Upper lobe of right lung (tissue), 1 donor: ENCODE measurements at regions not wholly inside any gene's neighbourhood (a gene's known extent, or its start where the extent isn't known, plus 50 kb on each side); places are given as distances from the start of the nearest gene placed in this dataset.

Experiments
- ATAC-seq: fragments of 200-7000 bp; cut with Tn5 transposase; one replicate; pipeline ENCODE4 v1.9.1; 2020; ENCODE audit warnings: mild to moderate bottlenecking, moderate library complexity
- DNase-seq: peaks from one replicate; pipeline ENCODE4 v3.0.0-alpha.2; 2020
- H3K27ac ChIP-seq: fragments of 200-600 bp; one replicate; pipeline ENCODE4 v1.8.0; 2022
- H3K27me3 ChIP-seq: fragments of 200-600 bp; one replicate; pipeline ENCODE4 v1.8.0; 2022; ENCODE audit warnings: mild to moderate bottlenecking
- H3K36me3 ChIP-seq: fragments of 200-600 bp; one replicate; pipeline ENCODE4 v1.8.0; 2022
- H3K4me1 ChIP-seq: fragments of 200-600 bp; one replicate; pipeline ENCODE4 v1.8.0; 2022
- H3K4me3 ChIP-seq: fragments of 200-600 bp; one replicate; pipeline ENCODE4 v1.8.0; 2022; ENCODE audit warnings: mild to moderate bottlenecking
- H3K9me3 ChIP-seq: fragments of 200-600 bp; one replicate; pipeline ENCODE4 v1.8.0; 2022
- intact Hi-C: fragments of 100-400 bp; cut with DNase I; formaldehyde crosslinking; loops from one replicate; pipeline ENCODE4 v1.11.0; 2022
- TF ChIP-seq, protein P1 (sequence below): fragments of 200-600 bp; IDR thresholded peaks from one replicate; pipeline ENCODE4 v1.8.0; 2022; ENCODE audit warnings: antibody characterized with exemption
- donor health status: DM: no; HTN: yes; CAD: no; lungs with severe emphysema.

GRCh38 chr20:62583424-62583920 lies 58.8 kb upstream of the SLCO4A1 start:
- TF ChIP-seq, protein P1, sequence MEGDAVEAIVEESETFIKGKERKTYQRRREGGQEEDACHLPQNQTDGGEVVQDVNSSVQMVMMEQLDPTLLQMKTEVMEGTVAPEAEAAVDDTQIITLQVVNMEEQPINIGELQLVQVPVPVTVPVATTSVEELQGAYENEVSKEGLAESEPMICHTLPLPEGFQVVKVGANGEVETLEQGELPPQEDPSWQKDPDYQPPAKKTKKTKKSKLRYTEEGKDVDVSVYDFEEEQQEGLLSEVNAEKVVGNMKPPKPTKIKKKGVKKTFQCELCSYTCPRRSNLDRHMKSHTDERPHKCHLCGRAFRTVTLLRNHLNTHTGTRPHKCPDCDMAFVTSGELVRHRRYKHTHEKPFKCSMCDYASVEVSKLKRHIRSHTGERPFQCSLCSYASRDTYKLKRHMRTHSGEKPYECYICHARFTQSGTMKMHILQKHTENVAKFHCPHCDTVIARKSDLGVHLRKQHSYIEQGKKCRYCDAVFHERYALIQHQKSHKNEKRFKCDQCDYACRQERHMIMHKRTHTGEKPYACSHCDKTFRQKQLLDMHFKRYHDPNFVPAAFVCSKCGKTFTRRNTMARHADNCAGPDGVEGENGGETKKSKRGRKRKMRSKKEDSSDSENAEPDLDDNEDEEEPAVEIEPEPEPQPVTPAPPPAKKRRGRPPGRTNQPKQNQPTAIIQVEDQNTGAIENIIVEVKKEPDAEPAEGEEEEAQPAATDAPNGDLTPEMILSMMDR, result no peak
- Histone ChIP-seq H3K4me1 (no peaks in the 10 kb centered on the region), H3K27me3 (peaks cover 53% of the 10 kb centered on the region), H3K9me3 (no peaks in the 10 kb centered on the region), H3K4me3 (no peak overlapping the region), H3K27ac (no peak overlapping the region), H3K36me3 (no peaks in the 10 kb centered on the region)
- ATAC-seq (no peak), DNase-seq (no peak)
- intact Hi-C loops, result no loop called here

- Histone ChIP-seq H3K4me3 (no peak overlapping the region), H3K27me3 (peaks cover 49% of the 10 kb centered on the region), H3K27ac (no peak overlapping the region), H3K4me1 (no peaks in the 10 kb centered on the region), H3K9me3 (no peaks in the 10 kb centered on the region), H3K36me3 (no peaks in the 10 kb centered on the region)
- no peak for ATAC-seq
- intact Hi-C loops, result no loop called here
- TF ChIP-seq, protein P1, result no peak
- no peak for DNase-seq
Observed at GRCh38 chr20:62584671-62585460, 57.4 kb upstream of the SLCO4A1 start.

DNA sequence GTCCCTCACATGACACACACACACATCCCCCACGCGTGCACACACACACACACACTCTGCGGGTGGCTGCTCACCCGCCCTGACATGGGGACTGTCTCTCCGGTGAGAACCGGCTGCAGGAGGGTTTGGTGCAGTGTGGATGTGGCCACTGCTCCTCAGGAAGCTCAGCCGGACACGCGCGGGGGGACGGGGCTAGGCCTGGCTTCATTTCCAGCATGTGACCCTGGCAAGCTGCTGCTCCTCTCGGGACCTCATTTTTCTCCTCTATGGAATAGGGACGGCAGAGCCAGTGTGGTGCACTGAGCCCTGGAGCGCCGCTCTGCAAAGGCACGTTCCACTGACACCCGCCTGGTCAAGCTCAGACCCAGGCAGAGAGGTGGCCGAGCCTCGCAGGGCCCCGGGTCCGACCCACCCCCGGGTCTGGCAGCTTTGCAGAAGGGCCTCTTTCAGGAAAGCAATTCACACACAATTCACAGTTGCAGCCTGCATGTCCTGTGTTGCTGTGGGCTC lies 56.8 kb upstream of the SLCO4A1 start:
- TF ChIP-seq, protein P1, result no peak
- Histone ChIP-seq H3K9me3 (no peaks in the 10 kb centered on the region), H3K4me3 (no peak overlapping the region), H3K36me3 (no peaks in the 10 kb centered on the region), H3K27me3 (peaks cover 43% of the 10 kb centered on the region), H3K4me1 (no peaks in the 10 kb centered on the region), H3K27ac (no peak overlapping the region)
- DNase-seq (no peak), ATAC-seq (no peak)
- intact Hi-C loops, result no loop called here

- H3K27me3 ChIP-seq, result peaks cover 36% of the 10 kb centered on the region
- H3K36me3 ChIP-seq, result no peaks in the 10 kb centered on the region
- H3K4me3 ChIP-seq, result no peak overlapping the region
- DNase-seq (no peak), ATAC-seq (no peak)
- H3K4me1 ChIP-seq, result no peaks in the 10 kb centered on the region
- H3K27ac ChIP-seq, result no peak overlapping the region
- H3K9me3 ChIP-seq, result no peaks in the 10 kb centered on the region
- intact Hi-C loops, result no loop called here
- TF ChIP-seq, protein P1, result no peak
Observed at GRCh38 chr20:62586799-62587198, 55.5 kb upstream of the SLCO4A1 start.

DNA sequence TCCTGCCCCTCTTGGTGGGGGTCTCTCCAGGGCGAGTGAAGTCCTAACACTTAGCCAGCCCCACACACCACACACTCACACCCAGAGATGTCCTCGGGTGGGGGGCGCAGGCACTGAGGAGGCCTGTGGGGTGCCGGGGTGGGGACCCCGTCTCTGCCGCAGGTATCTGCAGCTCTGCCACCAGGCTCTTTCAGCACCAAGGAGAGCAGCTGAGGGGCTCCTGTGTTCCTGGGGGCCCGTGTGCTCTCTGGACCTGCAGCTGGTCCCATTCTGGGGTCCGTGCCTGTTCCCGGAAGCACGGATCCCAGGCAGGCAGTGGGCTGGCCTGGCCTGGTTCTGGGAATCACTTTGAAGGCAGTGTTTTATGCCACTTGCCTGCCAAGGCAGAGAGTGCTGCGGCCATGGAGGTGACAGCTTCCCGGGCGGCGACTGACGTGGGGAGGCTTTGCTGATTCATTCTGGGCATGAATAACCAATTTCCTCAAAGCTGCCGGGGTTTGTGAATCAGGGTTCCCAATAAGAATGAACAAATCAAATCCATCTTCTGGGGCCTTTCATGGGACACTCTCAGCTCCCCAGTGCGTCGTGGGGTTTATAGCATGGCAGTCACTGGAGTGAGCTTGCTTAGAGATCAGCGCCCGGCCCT lies 54.4 kb upstream of the SLCO4A1 start:
- no peaks in the 10 kb centered on the region for H3K36me3 ChIP-seq
- DNase-seq (no peak), ATAC-seq (no peak)
- intact Hi-C loops, result no loop called here
- H3K4me3 ChIP-seq, result no peak overlapping the region
- H3K9me3 ChIP-seq, result no peaks in the 10 kb centered on the region
- no peak overlapping the region for H3K27ac ChIP-seq
- H3K4me1 ChIP-seq, result no peaks in the 10 kb centered on the region
- peaks cover 30% of the 10 kb centered on the region for H3K27me3 ChIP-seq
- TF ChIP-seq, protein P1, result no peak
